ENCODE measurements at regions not wholly inside any gene's neighbourhood (a gene's known extent, or its start where the extent isn't known, plus 50 kb on each side); places are given as distances from the start of the nearest gene placed in this dataset.

DNA sequence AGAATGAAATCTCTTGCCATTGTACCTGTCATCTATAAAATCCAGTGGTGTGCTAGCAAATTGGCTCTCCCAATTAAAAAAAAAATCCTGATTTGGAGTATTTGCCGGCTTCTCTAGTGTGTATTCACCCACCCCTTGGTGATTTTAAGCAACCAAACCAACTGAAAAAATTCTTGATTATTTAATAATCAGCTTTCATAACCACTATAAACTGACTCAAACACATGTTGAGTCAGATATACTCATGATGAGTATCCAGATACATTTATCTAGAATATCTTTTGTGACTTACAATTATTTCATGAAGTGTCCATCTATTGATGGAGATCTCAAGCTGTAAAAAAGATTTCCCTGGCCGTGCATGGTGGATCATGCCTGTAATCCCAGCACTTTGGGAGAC is 205.4 kb downstream of the RASSF9 start:
- no peak overlapping the region for H3K4me3 ChIP-seq (ENCODE audit: low read depth in 2 of 2, low read length in 1 of 2)
- no peak overlapping the region for H3K27ac ChIP-seq (ENCODE audit: low read depth in 2 of 2, low read length in 1 of 2)
- H2AFZ ChIP-seq (ENCODE audit: low read depth) = no peak overlapping the region
- peaks cover 26% of the 10 kb centered on the region for H3F3A ChIP-seq (replicated peaks; ENCODE audit: insufficient read depth)
- H3K4me1 ChIP-seq (ENCODE audit: control insufficient read depth in 1 of 2, insufficient read depth in 2 of 2, low read depth in 1 of 2, low read length in 1 of 2) = peaks cover 0 to 24% of the 10 kb centered on the region in 2 experiments; a peak in 2 of 4 replicates
- H3K4me2 ChIP-seq = no peak overlapping the region
- H3K79me2 ChIP-seq (ENCODE audit: insufficient read depth) = no peaks in the 10 kb centered on the region
- ChIA-PET POLR2A (no interaction called here), CTCF (no interaction called here)
- no peak overlapping the region for H3K9ac ChIP-seq
- H3K9me2 ChIP-seq = no peaks in the 10 kb centered on the region
- no peaks in the 10 kb centered on the region for H4K20me1 ChIP-seq (ENCODE audit: insufficient read depth)
- no peak for DNase-seq
- H3K9me3 ChIP-seq = no peaks in the 10 kb centered on the region
- 45% methylated on average over 2 of the region's 2 CpGs for WGBS (ENCODE audit: low lambda C conversion rate)
- TF ChIP-seq, protein P1, sequence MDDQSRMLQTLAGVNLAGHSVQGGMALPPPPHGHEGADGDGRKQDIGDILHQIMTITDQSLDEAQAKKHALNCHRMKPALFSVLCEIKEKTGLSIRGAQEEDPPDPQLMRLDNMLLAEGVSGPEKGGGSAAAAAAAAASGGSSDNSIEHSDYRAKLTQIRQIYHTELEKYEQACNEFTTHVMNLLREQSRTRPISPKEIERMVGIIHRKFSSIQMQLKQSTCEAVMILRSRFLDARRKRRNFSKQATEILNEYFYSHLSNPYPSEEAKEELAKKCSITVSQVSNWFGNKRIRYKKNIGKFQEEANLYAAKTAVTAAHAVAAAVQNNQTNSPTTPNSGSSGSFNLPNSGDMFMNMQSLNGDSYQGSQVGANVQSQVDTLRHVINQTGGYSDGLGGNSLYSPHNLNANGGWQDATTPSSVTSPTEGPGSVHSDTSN (IDR thresholded peaks at IDR 0.05) = 0 out of 2 replicates have a peak, but pooled peaks have one; percentile 11
- TF ChIP-seq EP300 (IDR thresholded peaks at IDR 0.05; ENCODE audit: borderline replicate concordance in 1 of 2, low read depth in 1 of 2, low read length in 1 of 2) (peak in 1 of 2 experiments; percentile 44; a peak in 1 of 4 replicates), GABPA (IDR thresholded peaks at IDR 0.05; ENCODE audit: low read depth) (no peak), FOSL2 (IDR thresholded peaks at IDR 0.05; ENCODE audit: borderline replicate concordance, low read depth) (peak; percentile 48; the same call in 1 of the 2 replicates), JUND (IDR thresholded peaks at IDR 0.05) (0 out of 2 replicates have a peak, but pooled peaks have one; percentile 17), TAF1 (IDR thresholded peaks at IDR 0.05; ENCODE audit: borderline replicate concordance, low read depth, low read length) (no peak)
- H3K27me3 ChIP-seq (ENCODE audit: insufficient read depth) = no peaks in the 10 kb centered on the region
- no peaks in the 10 kb centered on the region for H3K36me3 ChIP-seq (replicated peaks in 1 of 2; ENCODE audit: control insufficient read depth in 1 of 2, insufficient read depth in 2 of 2, low read length in 1 of 2)

DNA sequence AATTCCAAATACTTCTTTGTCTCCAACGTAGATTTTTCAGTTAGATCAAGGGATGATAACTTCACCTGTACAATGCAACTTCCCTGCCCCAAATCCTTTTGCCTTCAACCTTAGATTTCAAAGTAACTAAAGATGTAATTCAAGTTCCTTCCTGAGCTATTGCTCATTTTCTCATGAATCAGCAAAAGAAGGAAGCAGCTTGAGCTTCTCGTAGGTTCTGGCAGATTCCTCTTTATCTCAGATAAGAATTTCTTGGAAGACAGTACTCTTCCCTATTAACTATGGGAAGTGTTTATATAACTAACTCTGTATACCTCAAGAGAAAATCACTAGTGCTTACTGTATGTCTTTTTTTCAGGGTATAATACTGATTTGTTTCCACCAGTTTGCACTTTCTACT is 203.8 kb downstream of the RASSF9 start:
- Histone ChIP-seq H3K9me2 (no peaks in the 10 kb centered on the region), H3K9me3 (no peaks in the 10 kb centered on the region), H3K79me2 (ENCODE audit: insufficient read depth) (no peaks in the 10 kb centered on the region), H3K4me1 (ENCODE audit: control insufficient read depth in 1 of 2, insufficient read depth in 2 of 2, low read depth in 1 of 2, low read length in 1 of 2) (peaks cover 0 to 11% of the 10 kb centered on the region in 2 experiments; a peak in 1 of 4 replicates), H3K36me3 (replicated peaks in 1 of 2; ENCODE audit: control insufficient read depth in 1 of 2, insufficient read depth in 2 of 2, low read length in 1 of 2) (no peaks in the 10 kb centered on the region), H3K27me3 (ENCODE audit: insufficient read depth) (no peaks in the 10 kb centered on the region), H3K4me3 (ENCODE audit: low read depth in 2 of 2, low read length in 1 of 2) (no peak overlapping the region), H3K27ac (ENCODE audit: low read depth in 2 of 2, low read length in 1 of 2) (no peak overlapping the region), H3K4me2 (no peak overlapping the region), H2AFZ (ENCODE audit: low read depth) (no peak overlapping the region), H3K9ac (no peak overlapping the region), H4K20me1 (ENCODE audit: insufficient read depth) (no peaks in the 10 kb centered on the region), H3F3A (replicated peaks; ENCODE audit: insufficient read depth) (peaks cover 11% of the 10 kb centered on the region)
- 11% methylated on average over 2 of the region's 2 CpGs for WGBS (ENCODE audit: low lambda C conversion rate)
- CTCF ChIA-PET = no interaction called here
- DNase-seq = no peak
- TF ChIP-seq FOXM1 (IDR thresholded peaks at IDR 0.05; ENCODE audit: low read depth) (0 out of 2 replicates have a peak, but pooled peaks have one; percentile 9), EP300 (IDR thresholded peaks at IDR 0.05; ENCODE audit: borderline replicate concordance in 1 of 2, low read depth in 1 of 2, low read length in 1 of 2) (no peak), RFX5 (IDR thresholded peaks at IDR 0.05; ENCODE audit: low read length) (no peak), JUND (IDR thresholded peaks at IDR 0.05) (no peak), TEAD4 (IDR thresholded peaks at IDR 0.05; ENCODE audit: borderline replicate concordance, insufficient read depth) (no peak), TCF12 (IDR thresholded peaks at IDR 0.05) (peak; percentile 2; the same call in 1 of the 2 replicates)
- TF ChIP-seq, protein P2, sequence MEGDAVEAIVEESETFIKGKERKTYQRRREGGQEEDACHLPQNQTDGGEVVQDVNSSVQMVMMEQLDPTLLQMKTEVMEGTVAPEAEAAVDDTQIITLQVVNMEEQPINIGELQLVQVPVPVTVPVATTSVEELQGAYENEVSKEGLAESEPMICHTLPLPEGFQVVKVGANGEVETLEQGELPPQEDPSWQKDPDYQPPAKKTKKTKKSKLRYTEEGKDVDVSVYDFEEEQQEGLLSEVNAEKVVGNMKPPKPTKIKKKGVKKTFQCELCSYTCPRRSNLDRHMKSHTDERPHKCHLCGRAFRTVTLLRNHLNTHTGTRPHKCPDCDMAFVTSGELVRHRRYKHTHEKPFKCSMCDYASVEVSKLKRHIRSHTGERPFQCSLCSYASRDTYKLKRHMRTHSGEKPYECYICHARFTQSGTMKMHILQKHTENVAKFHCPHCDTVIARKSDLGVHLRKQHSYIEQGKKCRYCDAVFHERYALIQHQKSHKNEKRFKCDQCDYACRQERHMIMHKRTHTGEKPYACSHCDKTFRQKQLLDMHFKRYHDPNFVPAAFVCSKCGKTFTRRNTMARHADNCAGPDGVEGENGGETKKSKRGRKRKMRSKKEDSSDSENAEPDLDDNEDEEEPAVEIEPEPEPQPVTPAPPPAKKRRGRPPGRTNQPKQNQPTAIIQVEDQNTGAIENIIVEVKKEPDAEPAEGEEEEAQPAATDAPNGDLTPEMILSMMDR (IDR thresholded peaks at IDR 0.05) = no peak
- POLR2A ChIA-PET = no interaction called here
